ENCODE measurements at regions not wholly inside any gene's neighbourhood (a gene's known extent, or its start where the extent isn't known, plus 50 kb on each side); places are given as distances from the start of the nearest gene placed in this dataset.
"Not testable (repeated sequence)": the region's sequence is repeated elsewhere in the genome, so short reads cannot be mapped to it uniquely, and the experiment has no call there.

DNA sequence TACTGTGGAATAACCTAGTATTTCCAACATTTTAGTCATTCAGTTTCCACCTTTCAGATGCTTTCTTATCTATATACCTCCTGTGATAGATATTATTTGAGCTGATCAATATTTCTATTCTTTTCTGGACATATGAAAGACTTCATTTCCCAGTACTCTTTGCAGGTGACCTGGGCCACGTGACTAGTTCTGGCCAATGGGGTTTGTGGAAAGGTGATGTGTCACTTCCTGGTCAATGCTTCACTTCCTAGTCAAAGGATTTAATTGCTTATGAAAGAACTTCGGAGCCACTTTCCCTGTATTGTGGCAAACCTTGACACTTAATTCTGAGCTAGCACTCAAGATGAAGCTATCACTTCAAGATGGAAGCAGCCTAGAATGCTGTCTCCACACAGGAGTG, 248.9 kb upstream of the FOXF1 start:
- peaks cover 27 to 36% of the 10 kb centered on the region in 2 donors for H3K27me3 Mint-ChIP-seq
- ATAC-seq (replicated peaks) (no peak), DNase-seq (no peak)
- no peak overlapping the region for H3K4me3 Mint-ChIP-seq
- peaks cover 8 to 11% of the 10 kb centered on the region in 2 donors for H3K9me3 Mint-ChIP-seq
- H3K4me1 Mint-ChIP-seq: no peaks in the 10 kb centered on the region
- H3K36me3 Mint-ChIP-seq: no peaks in the 10 kb centered on the region
- no peak overlapping the region for H3K27ac Mint-ChIP-seq

- not testable (repeated sequence) for H3K36me3 Mint-ChIP-seq; H3K9me3 Mint-ChIP-seq; H3K27me3 Mint-ChIP-seq; ATAC-seq (replicated peaks); DNase-seq; H3K27ac Mint-ChIP-seq; H3K4me3 Mint-ChIP-seq; H3K4me1 Mint-ChIP-seq
These were observed 242.7 kb upstream of the FOXF1 start for GRCh38 chr16:86267657-86268056.

- DNase-seq (no peak), ATAC-seq (replicated peaks) (no peak)
- Mint-ChIP-seq H3K36me3 (no peaks in the 10 kb centered on the region), H3K4me1 (no peaks in the 10 kb centered on the region), H3K27ac (peak overlapping the region; percentile 44), H3K9me3 (peaks cover 3% of the 10 kb centered on the region in 2 donors), H3K27me3 (peaks cover 13 to 14% of the 10 kb centered on the region in 2 donors), H3K4me3 (no peak overlapping the region)
These were observed 239.6 kb upstream of the FOXF1 start for GRCh38 chr16:86270696-86271095.

DNA sequence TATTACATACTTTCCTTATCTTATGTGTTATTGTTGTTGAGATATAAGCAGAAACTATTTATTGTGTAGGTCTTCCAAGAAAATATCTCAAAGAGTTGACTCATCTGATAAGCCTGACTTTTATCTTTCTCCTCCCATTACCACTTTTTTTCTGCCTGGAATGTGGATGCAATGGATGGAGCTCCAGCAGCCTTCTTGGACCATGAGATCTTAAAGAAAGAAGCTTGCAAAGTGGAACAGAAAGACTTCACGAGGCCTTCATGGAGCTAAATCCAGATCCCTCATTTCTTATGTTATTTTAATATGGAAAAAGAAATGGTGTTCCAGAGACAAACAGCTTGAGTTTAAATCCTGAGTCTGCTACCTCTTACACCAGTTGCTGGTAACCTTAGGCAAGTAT, 237.6 kb upstream of the FOXF1 start:
- Mint-ChIP-seq H3K9me3 (peaks cover 3% of the 10 kb centered on the region in 2 donors), H3K27me3 (peaks cover 14 to 17% of the 10 kb centered on the region in 2 donors), H3K36me3 (no peaks in the 10 kb centered on the region), H3K27ac (no peak overlapping the region), H3K4me3 (no peak overlapping the region), H3K4me1 (no peaks in the 10 kb centered on the region)
- ATAC-seq (replicated peaks) (no peak), DNase-seq (no peak)

DNA sequence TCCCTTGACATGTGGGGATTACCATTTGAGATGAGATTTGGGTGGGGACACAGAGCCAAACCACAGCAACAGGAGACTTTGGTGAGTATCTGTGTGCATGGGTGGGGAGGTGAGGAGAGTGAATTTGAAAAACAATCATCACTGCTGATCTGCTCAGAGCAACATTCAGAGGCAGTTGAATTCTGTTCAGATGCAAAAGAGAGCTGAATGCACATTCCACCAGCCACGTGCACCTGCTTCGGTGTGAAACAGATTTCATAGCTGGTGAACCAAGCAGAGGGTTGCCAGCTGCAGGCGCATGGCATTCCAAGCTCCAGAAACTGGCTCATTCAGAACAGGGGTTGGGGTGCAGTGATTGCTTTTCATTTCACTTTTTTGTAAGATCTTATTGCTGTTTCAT, 233.1 kb upstream of the FOXF1 start:
- no peak for ATAC-seq (replicated peaks)
- Mint-ChIP-seq H3K4me3 (no peak overlapping the region), H3K36me3 (no peaks in the 10 kb centered on the region), H3K9me3 (peaks cover 3% of the 10 kb centered on the region in 2 donors), H3K27ac (no peak overlapping the region), H3K27me3 (peaks cover 29 to 46% of the 10 kb centered on the region in 2 donors), H3K4me1 (no peaks in the 10 kb centered on the region)
- DNase-seq: no peak

- not testable (repeated sequence) for H3K36me3 Mint-ChIP-seq; DNase-seq; H3K9me3 Mint-ChIP-seq; H3K4me3 Mint-ChIP-seq; H3K27ac Mint-ChIP-seq; ATAC-seq (replicated peaks); H3K4me1 Mint-ChIP-seq
- H3K27me3 Mint-ChIP-seq: peaks cover 30 to 50% of the 10 kb centered on the region in 2 donors
These were observed 232.5 kb upstream of the FOXF1 start for GRCh38 chr16:86277859-86278258.

DNA sequence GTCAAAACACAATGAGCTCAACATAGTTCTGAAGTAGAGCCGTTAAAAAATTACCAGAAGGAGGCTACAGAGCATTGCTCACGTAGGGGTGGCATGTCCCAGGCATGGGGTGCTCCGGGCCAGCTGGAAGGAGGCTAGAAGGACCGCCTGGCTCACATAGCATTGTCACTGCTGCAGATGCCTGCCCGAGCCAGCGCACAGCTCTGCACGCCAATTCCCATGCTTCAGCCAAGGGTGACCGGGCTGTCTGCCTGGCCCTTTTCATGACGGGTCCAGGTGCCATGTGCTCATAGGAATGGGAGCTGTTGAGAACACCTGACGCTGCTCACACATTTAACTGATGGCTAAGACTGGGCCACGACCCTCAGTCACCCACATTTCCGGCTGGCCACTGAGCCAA, 228.9 kb upstream of the FOXF1 start:
- Mint-ChIP-seq H3K4me3 (no peak overlapping the region), H3K27me3 (peaks cover 36 to 78% of the 10 kb centered on the region in 2 donors), H3K27ac (no peak overlapping the region), H3K9me3 (no peaks in the 10 kb centered on the region), H3K4me1 (no peaks in the 10 kb centered on the region), H3K36me3 (no peaks in the 10 kb centered on the region)
- DNase-seq (no peak), ATAC-seq (replicated peaks) (no peak)

- Mint-ChIP-seq H3K4me3 (no peak overlapping the region), H3K9me3 (no peaks in the 10 kb centered on the region), H3K36me3 (no peaks in the 10 kb centered on the region), H3K27ac (no peak overlapping the region), H3K27me3 (peaks cover 57 to 87% of the 10 kb centered on the region in 2 donors), H3K4me1 (peaks cover 0 to 2% of the 10 kb centered on the region in 2 donors)
- ATAC-seq (replicated peaks): no peak
- DNase-seq: no peak
These were observed 226.4 kb upstream of the FOXF1 start for GRCh38 chr16:86283944-86284343.

DNA sequence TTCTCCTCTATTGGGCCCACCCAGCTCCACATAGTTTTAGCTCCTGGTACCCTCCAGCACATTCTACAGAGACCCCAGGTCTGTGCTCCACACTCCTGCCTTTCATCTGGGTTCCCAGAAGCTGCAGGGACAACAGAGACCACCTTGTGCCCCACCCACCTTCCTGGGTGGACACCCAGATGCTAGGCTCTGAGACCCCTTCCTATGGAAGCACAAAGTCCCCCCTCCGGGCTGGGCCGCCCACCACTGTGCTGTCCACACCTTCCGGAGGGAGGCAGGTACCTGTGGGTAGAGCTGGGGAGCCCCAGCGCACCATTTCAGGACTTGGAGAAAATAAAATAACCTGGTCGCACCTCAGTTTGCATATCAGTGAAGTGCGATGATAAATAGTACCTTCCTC, 224.9 kb upstream of the FOXF1 start:
- H3K4me1 Mint-ChIP-seq: peaks cover 0 to 2% of the 10 kb centered on the region in 2 donors
- DNase-seq: no peak
- H3K27me3 Mint-ChIP-seq: peaks cover 64 to 94% of the 10 kb centered on the region in 2 donors
- ATAC-seq (replicated peaks): no peak
- H3K27ac Mint-ChIP-seq: no peak overlapping the region
- no peaks in the 10 kb centered on the region for H3K36me3 Mint-ChIP-seq
- H3K9me3 Mint-ChIP-seq: no peaks in the 10 kb centered on the region
- H3K4me3 Mint-ChIP-seq: no peak overlapping the region

GRCh38 chr16:86285938-86286921, 224.1 kb upstream of the FOXF1 start:
- Mint-ChIP-seq H3K36me3 (no peaks in the 10 kb centered on the region), H3K9me3 (no peaks in the 10 kb centered on the region), H3K4me3 (no peak overlapping the region), H3K4me1 (peaks cover 0 to 2% of the 10 kb centered on the region in 2 donors), H3K27ac (no peak overlapping the region), H3K27me3 (peaks cover 69 to 94% of the 10 kb centered on the region in 2 donors)
- DNase-seq (no peak), ATAC-seq (replicated peaks) (no peak)

DNA sequence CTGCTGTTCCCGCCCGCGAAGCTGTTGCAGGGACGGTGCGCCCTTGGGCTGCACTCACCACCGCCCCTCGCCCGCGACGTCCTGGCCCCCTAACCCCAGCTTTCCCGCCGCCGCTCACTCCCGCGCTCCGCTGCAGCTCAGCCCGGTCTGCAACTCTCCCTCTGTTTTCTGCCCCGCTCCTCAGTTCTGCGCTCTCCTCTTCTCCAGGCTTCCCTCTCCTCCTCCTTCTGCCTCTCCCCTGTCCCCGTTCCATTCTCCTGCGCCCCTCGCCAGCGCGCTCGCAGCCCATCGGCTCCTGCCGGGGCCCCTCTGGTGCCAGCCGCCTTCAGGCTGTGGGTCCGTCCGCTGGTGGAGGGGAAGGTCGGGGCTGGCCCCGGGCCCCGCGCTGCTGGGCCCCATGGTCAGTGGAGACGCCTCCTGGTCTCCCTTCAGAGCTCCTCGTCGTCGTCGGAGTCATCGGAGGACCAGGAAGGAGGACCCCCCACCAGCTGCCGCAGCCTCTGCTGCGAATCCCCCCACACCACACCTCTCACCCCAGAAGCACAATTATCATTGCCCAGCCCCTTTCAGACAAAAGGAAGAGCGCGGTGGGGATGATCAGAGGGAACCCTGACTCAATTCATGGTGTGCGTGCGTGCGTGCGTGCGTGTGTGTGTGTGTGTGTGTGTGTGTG, 223.2 kb upstream of the FOXF1 start:
- Mint-ChIP-seq H3K27ac (no peak overlapping the region), H3K27me3 (peaks cover 71 to 94% of the 10 kb centered on the region in 2 donors), H3K4me1 (peaks cover 0 to 2% of the 10 kb centered on the region in 2 donors), H3K36me3 (no peaks in the 10 kb centered on the region), H3K9me3 (no peaks in the 10 kb centered on the region), H3K4me3 (no peak overlapping the region)
- ATAC-seq (replicated peaks) (no peak), DNase-seq (no peak)

- no peak overlapping the region for H3K4me3 Mint-ChIP-seq
- H3K27ac Mint-ChIP-seq: no peak overlapping the region
- peaks cover 0 to 2% of the 10 kb centered on the region in 2 donors for H3K4me1 Mint-ChIP-seq
- ATAC-seq (replicated peaks) (no peak), DNase-seq (no peak)
- H3K36me3 Mint-ChIP-seq: no peaks in the 10 kb centered on the region
- peaks cover 74 to 97% of the 10 kb centered on the region in 2 donors for H3K27me3 Mint-ChIP-seq
- no peaks in the 10 kb centered on the region for H3K9me3 Mint-ChIP-seq
These were observed 222.6 kb upstream of the FOXF1 start for GRCh38 chr16:86287664-86288201.

GRCh38 chr16:86288716-86289294, 221.5 kb upstream of the FOXF1 start:
- Mint-ChIP-seq H3K4me3 (no peak overlapping the region), H3K36me3 (no peaks in the 10 kb centered on the region), H3K27me3 (peaks cover 76 to 95% of the 10 kb centered on the region in 2 donors), H3K27ac (peak overlapping the region; percentile 62), H3K9me3 (no peaks in the 10 kb centered on the region), H3K4me1 (peaks cover 0 to 2% of the 10 kb centered on the region in 2 donors)
- no peak for ATAC-seq (replicated peaks)
- no peak for DNase-seq

DNA sequence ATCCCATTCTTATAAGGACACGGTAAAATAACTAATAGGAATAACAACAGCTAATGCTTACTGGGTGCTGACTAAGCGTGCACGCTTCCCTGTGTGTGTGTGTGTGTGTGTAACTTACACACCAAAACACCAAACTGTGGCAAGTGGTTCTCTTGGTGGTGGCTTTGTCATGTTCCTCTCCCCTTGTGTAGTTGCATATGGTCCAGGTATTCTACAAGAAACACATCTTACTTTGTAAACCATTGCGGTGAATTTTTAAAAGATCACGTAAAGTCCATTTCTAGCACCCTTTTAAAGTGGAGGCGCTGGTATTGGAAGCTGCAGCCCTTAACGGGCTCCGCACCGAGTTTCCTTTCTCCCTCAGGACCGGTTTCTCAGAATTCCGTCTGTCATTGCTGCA, 221.0 kb upstream of the FOXF1 start:
- DNase-seq: no peak
- no peak overlapping the region for H3K4me3 Mint-ChIP-seq
- ATAC-seq (replicated peaks): no peak
- H3K4me1 Mint-ChIP-seq: peaks cover 0 to 2% of the 10 kb centered on the region in 2 donors
- peaks cover 81 to 95% of the 10 kb centered on the region in 2 donors for H3K27me3 Mint-ChIP-seq
- H3K36me3 Mint-ChIP-seq: no peaks in the 10 kb centered on the region
- no peak overlapping the region for H3K27ac Mint-ChIP-seq
- H3K9me3 Mint-ChIP-seq: no peaks in the 10 kb centered on the region

Data from stimulated activated naive B cell treated with anti-CD40 and anti-IgM and Interleukin-4, amounts not matched to agents 10 μg/mL and 1 μg/mL and 100 μg/mL, for 72 hours (primary cell).